IPS-18a (cell line): ENCODE measurements at regions not wholly inside any gene's neighbourhood (a gene's known extent, or its start where the extent isn't known, plus 50 kb on each side); places are given as distances from the start of the nearest gene placed in this dataset.

Experiments used
- H3K27ac ChIP-seq: one replicate; pipeline ENCODE4 v1.5.1; 2013; ENCODE audit warnings: low read length
- H3K27me3 ChIP-seq: one replicate; pipeline ENCODE4 v1.6.1; 2013; ENCODE audit warnings: mild to moderate bottlenecking, low read length; ENCODE audit not compliant: control insufficient read depth, insufficient read depth
- H3K36me3 ChIP-seq: one replicate; pipeline ENCODE4 v1.6.1; 2013; ENCODE audit warnings: low read depth, low read length; ENCODE audit not compliant: control insufficient read depth
- H3K4me1 ChIP-seq: one replicate; pipeline ENCODE4 v1.6.1; 2013; ENCODE audit warnings: low read depth, low read length; ENCODE audit not compliant: control insufficient read depth
- H3K4me3 ChIP-seq: one replicate; pipeline ENCODE4 v1.5.1; 2013; ENCODE audit warnings: low read length
- H3K9ac ChIP-seq: one replicate; pipeline ENCODE4 v1.6.1; 2013; ENCODE audit warnings: mild to moderate bottlenecking, low read length, moderate library complexity
- H3K9me3 ChIP-seq: one replicate; pipeline ENCODE4 v1.6.1; 2013; ENCODE audit warnings: low read depth, low read length; ENCODE audit not compliant: control insufficient read depth

DNA sequence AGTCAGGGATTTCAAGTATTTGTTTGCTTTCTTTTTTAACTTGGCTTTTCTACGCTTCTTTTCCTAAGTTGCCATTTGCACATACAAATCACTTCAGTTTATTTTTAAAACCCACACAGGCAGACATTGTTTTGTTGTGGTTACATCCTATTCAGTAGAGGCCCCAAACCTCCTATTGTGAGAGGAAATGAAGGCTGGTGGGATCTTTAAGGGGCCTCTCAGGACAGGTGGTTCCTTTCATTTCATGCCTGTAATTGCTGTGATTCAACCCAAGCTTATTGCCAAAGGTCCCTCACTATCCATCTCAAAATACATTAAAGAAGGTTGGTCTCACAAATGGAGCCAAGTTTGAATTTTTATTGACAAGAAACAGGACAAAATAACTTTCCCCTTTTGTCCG lies 257.1 kb downstream of the ADAMTS20 start:
- H3K4me1 ChIP-seq, result no peaks in the 10 kb centered on the region
- H3K4me3 ChIP-seq, result no peak overlapping the region
- no peaks in the 10 kb centered on the region for H3K36me3 ChIP-seq
- H3K9ac ChIP-seq, result no peak overlapping the region
- H3K9me3 ChIP-seq, result peaks cover 4% of the 10 kb centered on the region
- H3K27me3 ChIP-seq, result no peaks in the 10 kb centered on the region
- H3K27ac ChIP-seq, result no peak overlapping the region

DNA sequence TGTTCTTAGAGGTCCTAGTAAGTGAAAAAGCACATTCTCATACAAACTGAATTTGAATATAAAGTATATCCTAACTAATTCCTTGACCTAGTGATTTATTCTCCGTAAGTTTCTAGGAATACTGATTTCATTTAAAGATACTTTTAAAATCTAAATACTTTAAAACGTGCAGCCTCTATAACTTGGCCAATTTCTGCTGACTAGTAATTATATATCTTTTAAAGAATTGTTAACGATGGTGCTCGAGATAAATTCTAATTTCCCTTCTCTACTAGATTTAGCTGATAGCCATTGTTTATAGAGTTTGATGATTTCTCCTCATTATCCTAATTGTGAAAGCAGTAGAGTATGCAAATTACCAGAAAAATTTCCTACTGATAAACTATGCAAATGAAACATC lies 257.9 kb downstream of the ADAMTS20 start:
- Histone ChIP-seq H3K27ac (no peak overlapping the region), H3K4me1 (no peaks in the 10 kb centered on the region), H3K9ac (no peak overlapping the region), H3K4me3 (no peak overlapping the region), H3K27me3 (no peaks in the 10 kb centered on the region), H3K9me3 (peaks cover 4% of the 10 kb centered on the region), H3K36me3 (no peaks in the 10 kb centered on the region)

DNA sequence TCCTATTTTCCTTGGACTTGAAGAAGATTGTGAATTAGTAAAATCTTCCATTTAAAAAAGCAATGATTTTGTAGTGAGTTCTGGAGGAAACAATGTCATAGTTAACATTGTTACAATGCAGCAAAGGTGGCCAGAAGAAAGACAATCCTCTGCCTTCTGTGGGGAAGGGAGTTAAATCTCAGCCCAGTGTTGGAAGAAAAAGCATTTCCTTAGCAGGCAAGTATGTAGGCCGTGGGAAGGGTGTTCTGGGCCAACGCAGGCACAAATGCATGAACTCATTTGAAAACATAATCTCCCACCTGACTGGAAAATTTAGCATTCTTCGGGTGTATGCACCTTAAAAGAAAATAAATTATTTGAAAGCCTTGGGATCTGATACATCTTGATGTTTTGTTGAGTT lies 258.6 kb downstream of the ADAMTS20 start:
- no peak overlapping the region for H3K27ac ChIP-seq
- H3K36me3 ChIP-seq, result no peaks in the 10 kb centered on the region
- no peak overlapping the region for H3K4me3 ChIP-seq
- peaks cover 4% of the 10 kb centered on the region for H3K9me3 ChIP-seq
- no peak overlapping the region for H3K9ac ChIP-seq
- no peaks in the 10 kb centered on the region for H3K27me3 ChIP-seq
- H3K4me1 ChIP-seq, result no peaks in the 10 kb centered on the region

DNA sequence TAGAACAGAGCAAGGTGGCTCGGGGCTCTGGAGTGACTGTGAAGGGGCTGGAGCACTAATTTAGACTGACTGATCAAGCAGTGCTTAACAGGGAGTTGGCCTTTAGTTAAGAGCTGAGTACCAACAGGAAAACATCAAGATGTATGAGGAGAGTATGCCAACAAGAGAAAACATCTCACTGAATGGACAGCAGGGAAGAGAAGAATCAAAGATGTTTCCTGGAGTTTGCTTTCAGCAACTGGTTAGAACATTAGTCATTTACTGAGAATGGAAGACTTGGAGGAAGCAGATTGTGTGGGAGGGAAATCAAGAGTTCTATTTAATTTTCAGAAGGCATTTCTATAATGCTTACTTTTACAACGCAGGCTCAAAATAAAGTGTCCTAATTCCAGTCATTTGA lies 259.3 kb downstream of the ADAMTS20 start:
- H3K27ac ChIP-seq, result no peak overlapping the region
- H3K9me3 ChIP-seq, result peaks cover 4% of the 10 kb centered on the region
- H3K4me3 ChIP-seq, result no peak overlapping the region
- H3K4me1 ChIP-seq, result no peaks in the 10 kb centered on the region
- no peak overlapping the region for H3K9ac ChIP-seq
- no peaks in the 10 kb centered on the region for H3K36me3 ChIP-seq
- no peaks in the 10 kb centered on the region for H3K27me3 ChIP-seq

DNA sequence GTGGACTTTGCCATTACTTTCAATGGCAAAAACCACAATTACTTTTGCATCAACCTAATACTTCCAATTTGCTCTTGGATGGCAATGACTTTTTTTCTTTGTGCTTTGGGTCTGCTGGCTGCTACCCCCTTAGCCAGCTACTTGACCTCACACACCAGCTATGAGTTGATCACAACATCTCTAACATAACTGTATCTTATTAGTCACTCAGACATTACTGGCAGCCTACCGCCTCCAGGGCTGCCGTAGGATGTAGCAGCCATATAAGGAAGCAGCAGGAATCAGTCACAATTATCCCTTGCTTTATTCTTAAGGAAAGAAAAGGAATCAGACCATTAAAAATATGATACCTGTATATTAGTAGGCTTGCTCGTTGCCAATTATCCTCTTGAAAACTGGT lies 260.5 kb downstream of the ADAMTS20 start:
- no peak overlapping the region for H3K4me3 ChIP-seq
- H3K4me1 ChIP-seq, result no peaks in the 10 kb centered on the region

DNA sequence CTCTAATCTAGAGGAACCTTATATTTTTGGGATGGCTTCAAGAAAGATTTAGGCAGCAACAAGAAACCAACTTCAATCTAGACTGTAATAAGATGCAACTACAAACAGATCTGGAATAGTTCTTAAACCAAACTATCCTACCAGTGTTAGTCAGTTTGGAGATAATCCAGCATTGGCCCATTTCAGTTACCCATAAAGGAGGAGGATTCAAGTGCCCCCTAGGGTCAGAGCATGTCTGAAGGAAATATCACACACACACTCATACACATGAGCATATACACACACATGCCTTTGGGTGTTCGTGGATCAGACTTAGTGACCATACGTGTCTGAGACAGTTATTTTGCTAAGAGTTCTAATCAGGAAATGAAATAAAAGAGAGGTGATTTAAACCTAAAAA lies 261.2 kb downstream of the ADAMTS20 start:
- no peak overlapping the region for H3K9ac ChIP-seq
- H3K4me3 ChIP-seq, result no peak overlapping the region
- H3K36me3 ChIP-seq, result no peaks in the 10 kb centered on the region
- H3K27me3 ChIP-seq, result no peaks in the 10 kb centered on the region
- H3K9me3 ChIP-seq, result no peaks in the 10 kb centered on the region
- no peaks in the 10 kb centered on the region for H3K4me1 ChIP-seq
- no peak overlapping the region for H3K27ac ChIP-seq

More for the DNA sequence above, 260.5 kb downstream of the ADAMTS20 start:
- Histone ChIP-seq H3K27ac (no peak overlapping the region), H3K9me3 (no peaks in the 10 kb centered on the region), H3K36me3 (no peaks in the 10 kb centered on the region), H3K27me3 (no peaks in the 10 kb centered on the region), H3K9ac (no peak overlapping the region)

DNA sequence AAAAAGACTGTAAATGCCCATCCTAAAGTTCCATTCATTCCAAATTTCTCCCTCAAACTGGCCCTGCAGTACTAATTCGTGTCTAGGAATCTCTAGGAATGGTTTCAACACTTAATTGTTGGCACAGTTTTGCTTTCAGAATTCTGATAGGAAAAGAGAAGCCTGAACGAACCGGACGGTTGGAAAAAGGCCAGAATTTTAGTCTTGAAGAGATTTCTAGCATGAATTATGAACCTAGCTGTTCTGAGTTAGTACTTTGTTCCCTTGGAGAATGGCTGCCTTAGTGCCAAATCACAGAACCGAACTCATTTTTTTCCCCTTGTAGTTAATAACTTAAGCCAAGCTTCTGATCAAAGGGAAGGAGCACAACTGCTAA lies 262.6 kb downstream of the ADAMTS20 start:
- no peak overlapping the region for H3K4me3 ChIP-seq
- no peaks in the 10 kb centered on the region for H3K9me3 ChIP-seq
- no peaks in the 10 kb centered on the region for H3K4me1 ChIP-seq
- H3K9ac ChIP-seq, result no peak overlapping the region
- no peaks in the 10 kb centered on the region for H3K27me3 ChIP-seq
- no peaks in the 10 kb centered on the region for H3K36me3 ChIP-seq
- H3K27ac ChIP-seq, result no peak overlapping the region

DNA sequence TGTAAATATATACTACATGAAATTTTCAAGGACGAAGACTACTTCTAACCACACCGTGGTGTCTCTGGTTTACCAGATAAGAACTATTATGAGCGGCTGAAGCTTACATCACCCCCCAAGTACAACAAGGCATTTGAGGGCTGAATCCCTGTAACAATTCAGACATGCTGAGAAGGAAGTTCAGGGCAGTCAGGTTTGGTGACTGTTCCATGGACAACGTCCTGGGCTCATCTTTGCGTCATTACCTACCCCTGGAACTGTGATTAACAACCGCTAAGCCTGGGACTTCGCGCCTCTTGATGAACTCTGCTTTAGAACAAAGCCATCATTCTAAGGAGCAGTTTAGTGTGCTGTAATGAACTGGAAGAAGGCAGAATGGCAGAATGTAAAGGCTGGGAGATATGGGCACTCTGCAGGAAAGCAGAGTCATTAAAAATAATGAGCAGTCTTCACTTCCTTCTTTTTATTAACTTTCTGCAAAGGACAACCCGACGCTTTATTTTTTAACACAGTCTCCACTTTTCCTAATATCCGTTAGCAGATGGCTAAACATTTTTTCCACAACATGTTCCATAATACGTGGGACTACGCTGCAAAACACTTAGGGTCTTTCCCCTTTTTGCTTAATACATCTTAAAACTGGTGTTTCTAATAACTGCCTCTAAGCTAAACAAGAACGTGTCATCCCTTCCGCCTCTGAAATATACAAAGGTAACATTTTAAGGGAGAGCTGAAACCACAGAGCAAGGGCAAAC lies 263.2 kb downstream of the ADAMTS20 start:
- H3K9ac ChIP-seq, result no peak overlapping the region
- no peak overlapping the region for H3K27ac ChIP-seq
- no peaks in the 10 kb centered on the region for H3K4me1 ChIP-seq
- no peaks in the 10 kb centered on the region for H3K9me3 ChIP-seq
- no peak overlapping the region for H3K4me3 ChIP-seq
- H3K36me3 ChIP-seq, result no peaks in the 10 kb centered on the region
- no peaks in the 10 kb centered on the region for H3K27me3 ChIP-seq

DNA sequence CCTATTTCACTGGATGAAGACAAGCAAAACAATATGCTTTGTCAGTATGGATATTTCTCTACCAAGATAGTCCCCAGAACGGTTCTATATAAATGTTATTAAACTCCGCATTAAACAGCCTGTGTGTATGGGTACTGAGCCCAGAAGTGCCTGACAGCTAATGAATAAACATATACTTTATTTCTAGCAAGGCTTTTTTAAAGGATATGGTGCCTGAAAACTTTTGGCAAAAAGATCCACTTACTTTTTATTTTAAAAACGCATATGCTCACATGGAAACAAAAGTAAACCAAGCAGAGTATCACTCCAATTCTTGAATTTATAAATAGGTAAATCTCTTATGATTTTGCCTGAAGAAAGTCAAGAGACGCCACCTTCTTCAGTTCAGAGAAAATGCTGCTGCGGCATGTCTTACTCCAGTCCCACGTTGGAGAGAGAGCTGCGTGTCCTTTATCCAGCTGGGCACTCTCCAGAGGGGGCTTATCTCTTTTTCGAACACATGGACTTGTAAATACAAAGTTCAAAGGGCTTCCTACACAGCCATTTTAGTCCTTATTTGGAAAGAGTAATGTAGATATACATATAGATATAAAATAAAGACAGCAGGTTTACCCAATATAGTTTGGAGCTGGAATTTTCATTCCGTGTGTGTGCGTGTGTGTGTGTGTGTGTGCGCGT lies 264.2 kb downstream of the ADAMTS20 start:
- Histone ChIP-seq H3K36me3 (no peaks in the 10 kb centered on the region), H3K4me3 (no peak overlapping the region), H3K27me3 (no peaks in the 10 kb centered on the region), H3K9ac (no peak overlapping the region), H3K27ac (no peak overlapping the region), H3K9me3 (no peaks in the 10 kb centered on the region), H3K4me1 (no peaks in the 10 kb centered on the region)

DNA sequence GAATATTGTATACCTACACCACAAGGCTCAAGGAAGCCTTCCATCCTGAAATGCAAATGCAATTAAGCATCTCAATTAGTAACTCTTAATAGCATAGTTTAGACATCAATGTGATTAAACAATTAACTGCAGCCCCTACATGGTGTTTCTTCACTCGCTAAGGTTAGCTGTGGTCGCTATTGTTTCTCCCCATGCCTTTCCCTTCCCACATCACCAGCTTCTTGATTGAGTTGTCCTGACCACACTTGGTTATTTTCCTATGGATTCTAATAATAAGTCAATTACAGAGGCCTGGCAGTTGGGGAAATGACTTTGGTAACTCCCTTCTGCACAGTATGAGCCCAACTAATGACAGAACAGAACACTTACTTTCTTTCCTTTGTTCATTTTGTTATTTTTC lies 265.0 kb downstream of the ADAMTS20 start:
- H3K27ac ChIP-seq, result no peak overlapping the region
- no peaks in the 10 kb centered on the region for H3K4me1 ChIP-seq
- no peak overlapping the region for H3K9ac ChIP-seq
- H3K9me3 ChIP-seq, result no peaks in the 10 kb centered on the region
- H3K36me3 ChIP-seq, result no peaks in the 10 kb centered on the region
- H3K4me3 ChIP-seq, result no peak overlapping the region
- H3K27me3 ChIP-seq, result no peaks in the 10 kb centered on the region

DNA sequence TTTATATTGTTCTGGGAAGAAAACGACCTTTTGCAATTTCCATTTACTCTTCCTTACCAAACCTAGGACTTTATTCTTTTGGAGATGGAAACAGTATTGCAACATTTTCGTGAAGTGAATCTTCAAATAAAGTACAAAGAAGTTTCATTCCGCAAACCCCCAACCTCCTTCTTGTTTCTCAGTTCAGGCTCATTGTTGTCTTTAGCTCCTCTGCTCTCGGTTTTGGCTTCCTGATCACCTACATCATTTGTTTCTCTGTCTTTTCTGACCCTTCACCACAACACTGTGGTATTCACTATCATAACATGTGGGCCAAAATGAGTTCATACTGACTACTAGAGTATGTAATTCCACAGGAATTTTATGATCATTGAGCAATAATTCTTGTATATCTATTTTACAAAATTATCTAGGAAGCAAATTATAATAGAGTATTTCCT lies 266.8 kb downstream of the ADAMTS20 start:
- Histone ChIP-seq H3K27me3 (no peaks in the 10 kb centered on the region), H3K4me1 (peaks cover 3% of the 10 kb centered on the region), H3K9me3 (no peaks in the 10 kb centered on the region), H3K27ac (no peak overlapping the region), H3K36me3 (no peaks in the 10 kb centered on the region), H3K9ac (no peak overlapping the region), H3K4me3 (no peak overlapping the region)
